Colonic mucosa (tissue), 4 donors: ENCODE measurements at regions not wholly inside any gene's neighbourhood (a gene's known extent, or its start where the extent isn't known, plus 50 kb on each side); places are given as distances from the start of the nearest gene placed in this dataset.
"Not testable (repeated sequence)": the region's sequence is repeated elsewhere in the genome, so short reads cannot be mapped to it uniquely, and the experiment has no call there.

Source experiments
- DNase-seq: peaks from one replicate; pipeline ENCODE4 v3.0.0-alpha.2; 2020
- H3K27ac ChIP-seq: fragments of 200-600 bp; one replicate; pipeline ENCODE4 v1.8.0; 2021
- H3K27me3 ChIP-seq: fragments of 200-600 bp; one replicate; pipeline ENCODE4 v1.8.0; 2021
- H3K36me3 ChIP-seq: fragments of 200-600 bp; one replicate; pipeline ENCODE4 v1.8.0; 2021
- H3K4me1 ChIP-seq: fragments of 200-600 bp; one replicate; pipeline ENCODE4 v1.8.0; 2021; ENCODE audit warnings: mild to moderate bottlenecking
- H3K4me3 ChIP-seq: fragments of 200-600 bp; one replicate; pipeline ENCODE4 v1.8.0; 2021
- H3K9ac ChIP-seq, 2 donors: one replicate each; pipeline ENCODE4 v1.7.0; 2013; ENCODE audit warnings: control low read depth in 2 of 2, low read depth in 2 of 2, low read length in 2 of 2
- H3K9me3 ChIP-seq: fragments of 200-600 bp; one replicate; pipeline ENCODE4 v1.8.0; 2021
- CTCF ChIP-seq: fragments of 200-600 bp; IDR thresholded peaks from one replicate; pipeline ENCODE4 v1.8.0; 2022; ENCODE audit warnings: antibody characterized with exemption, mild to moderate bottlenecking
- intact Hi-C: fragments of 100-400 bp; cut with DNase I; formaldehyde crosslinking; loops from one replicate; pipeline ENCODE4 v1.14.1; 2022
- donor health status: healthy.
- donor health status: DM: no; HTN: no; CAD: no.
- donor health status: DM: no; HTN: no; CAD: no.

GRCh38 chr10:123245264-123245663 is 91.1 kb downstream of the BUB3 start:
- Histone ChIP-seq H3K9ac (no peak overlapping the region), H3K9me3 (no peaks in the 10 kb centered on the region), H3K36me3 (no peaks in the 10 kb centered on the region), H3K4me3 (no peak overlapping the region), H3K4me1 (no peaks in the 10 kb centered on the region), H3K27ac (no peak overlapping the region), H3K27me3 (no peaks in the 10 kb centered on the region)
- intact Hi-C loops, result no loop called here
- TF ChIP-seq CTCF, result no peak
- no peak for DNase-seq

- no peak for DNase-seq
- H3K27ac ChIP-seq, result no peak overlapping the region
- no peak for TF ChIP-seq CTCF
- H3K4me3 ChIP-seq, result no peak overlapping the region
- intact Hi-C loops, result no loop called here
- H3K27me3 ChIP-seq, result no peaks in the 10 kb centered on the region
- no peak overlapping the region for H3K9ac ChIP-seq
- no peaks in the 10 kb centered on the region for H3K9me3 ChIP-seq
- no peaks in the 10 kb centered on the region for H3K36me3 ChIP-seq
- H3K4me1 ChIP-seq, result no peaks in the 10 kb centered on the region
Measured at GRCh38 chr10:123249894-123250293, 95.7 kb downstream of the BUB3 start.

DNA sequence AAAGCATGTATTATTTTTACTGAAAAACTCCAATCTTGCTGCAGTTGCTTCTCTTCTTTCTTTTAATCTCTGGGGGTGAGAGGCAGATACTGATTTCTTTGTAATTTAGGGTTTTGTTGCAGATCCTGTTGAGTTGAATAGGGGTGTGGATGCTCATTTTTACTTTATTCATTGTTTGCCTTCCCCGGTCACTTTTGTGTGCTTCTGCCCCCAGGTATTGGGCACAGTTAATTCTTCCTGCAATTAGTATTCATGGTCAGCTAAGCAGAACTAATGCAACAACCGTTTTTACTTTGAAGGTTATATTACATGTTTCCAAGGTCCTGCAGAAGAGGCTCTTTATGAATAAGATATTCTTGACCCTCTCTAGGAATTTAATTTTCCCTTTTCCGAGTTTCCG is 96.4 kb downstream of the BUB3 start:
- intact Hi-C loops, result no loop called here
- no peak for TF ChIP-seq CTCF
- DNase-seq, result no peak

DNA sequence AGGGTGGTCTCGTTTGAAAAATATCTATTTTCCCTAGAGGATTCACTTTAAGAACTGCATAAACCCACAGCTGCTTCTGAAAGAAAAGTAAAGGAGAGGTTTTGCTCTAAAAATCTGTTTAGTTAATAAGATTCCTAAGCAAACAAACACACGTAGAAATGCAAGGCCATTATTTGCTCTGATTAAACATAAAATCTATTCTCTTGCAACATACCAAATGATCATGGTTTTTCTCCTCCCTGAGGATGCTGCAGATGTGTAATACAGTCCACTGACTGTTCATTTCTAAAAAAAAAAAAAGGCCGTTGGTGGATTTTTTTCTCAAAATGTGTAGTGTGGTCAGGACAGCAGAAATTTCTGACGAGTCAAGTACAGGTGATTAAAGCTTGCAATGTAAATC is 98.6 kb downstream of the BUB3 start:
- Histone ChIP-seq H3K4me3 (no peak overlapping the region), H3K27ac (no peak overlapping the region), H3K9ac (no peak overlapping the region), H3K27me3 (no peaks in the 10 kb centered on the region), H3K36me3 (no peaks in the 10 kb centered on the region), H3K4me1 (no peaks in the 10 kb centered on the region), H3K9me3 (no peaks in the 10 kb centered on the region)
- no peak for DNase-seq
- no peak for TF ChIP-seq CTCF
- intact Hi-C loops, result no loop called here

More for the DNA sequence above, 96.4 kb downstream of the BUB3 start:
- Histone ChIP-seq H3K27me3 (no peaks in the 10 kb centered on the region), H3K27ac (no peak overlapping the region), H3K9ac (no peak overlapping the region), H3K9me3 (no peaks in the 10 kb centered on the region), H3K36me3 (no peaks in the 10 kb centered on the region), H3K4me1 (no peaks in the 10 kb centered on the region), H3K4me3 (no peak overlapping the region)

DNA sequence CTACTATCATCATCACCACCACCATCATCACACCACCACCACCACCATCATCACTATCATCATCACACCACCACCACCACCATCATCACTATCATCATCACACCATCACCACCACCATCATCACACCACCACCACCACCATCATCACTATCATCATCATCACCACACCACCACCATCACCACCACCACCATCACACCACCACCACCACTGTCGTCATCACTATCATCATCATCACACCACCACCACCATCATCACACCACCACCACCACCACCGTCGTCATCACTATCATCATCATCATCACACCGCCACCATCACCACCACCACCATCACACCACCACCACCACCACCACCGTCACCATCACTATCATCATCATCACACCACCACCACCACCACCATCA is 100.1 kb downstream of the BUB3 start:
- intact Hi-C loops, H3K27me3 ChIP-seq, H3K27ac ChIP-seq, H3K36me3 ChIP-seq, H3K4me1 ChIP-seq, H3K9me3 ChIP-seq, DNase-seq, H3K4me3 ChIP-seq, H3K9ac ChIP-seq: not testable (repeated sequence)

- no peak overlapping the region for H3K9ac ChIP-seq
- no peaks in the 10 kb centered on the region for H3K4me1 ChIP-seq
- H3K36me3 ChIP-seq, result no peaks in the 10 kb centered on the region
- H3K9me3 ChIP-seq, result no peaks in the 10 kb centered on the region
- intact Hi-C loops, result no loop called here
- no peak for TF ChIP-seq CTCF
- H3K27ac ChIP-seq, result no peak overlapping the region
- no peak for DNase-seq
- H3K27me3 ChIP-seq, result no peaks in the 10 kb centered on the region
- no peak overlapping the region for H3K4me3 ChIP-seq
Measured at GRCh38 chr10:123257904-123258456, 103.8 kb downstream of the BUB3 start.
